ENCODE measurements at regions not wholly inside any gene's neighbourhood (a gene's known extent, or its start where the extent isn't known, plus 50 kb on each side); places are given as distances from the start of the nearest gene placed in this dataset.

DNA sequence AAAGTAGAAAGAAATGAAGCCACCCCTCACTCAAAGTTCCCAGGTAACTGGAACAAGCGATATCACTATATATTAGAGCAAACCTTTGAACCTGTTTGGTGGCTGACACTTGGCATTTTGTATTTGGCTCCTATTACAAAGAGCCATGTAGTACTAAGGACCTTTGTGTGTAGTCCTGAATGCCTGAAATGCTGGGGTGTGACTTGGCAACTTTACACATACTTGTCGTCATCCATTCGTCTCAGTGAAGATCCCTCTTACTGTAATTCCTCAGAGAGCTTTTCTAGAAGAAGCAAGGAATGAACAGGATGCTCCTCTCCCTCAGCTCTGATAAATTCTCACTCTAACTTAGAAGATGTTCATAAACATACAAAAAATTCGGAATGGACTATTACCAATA is 216.1 kb upstream of the CDIN1 start:
- H3K27ac ChIP-seq: no peak overlapping the region
- TF ChIP-seq, protein P1, sequence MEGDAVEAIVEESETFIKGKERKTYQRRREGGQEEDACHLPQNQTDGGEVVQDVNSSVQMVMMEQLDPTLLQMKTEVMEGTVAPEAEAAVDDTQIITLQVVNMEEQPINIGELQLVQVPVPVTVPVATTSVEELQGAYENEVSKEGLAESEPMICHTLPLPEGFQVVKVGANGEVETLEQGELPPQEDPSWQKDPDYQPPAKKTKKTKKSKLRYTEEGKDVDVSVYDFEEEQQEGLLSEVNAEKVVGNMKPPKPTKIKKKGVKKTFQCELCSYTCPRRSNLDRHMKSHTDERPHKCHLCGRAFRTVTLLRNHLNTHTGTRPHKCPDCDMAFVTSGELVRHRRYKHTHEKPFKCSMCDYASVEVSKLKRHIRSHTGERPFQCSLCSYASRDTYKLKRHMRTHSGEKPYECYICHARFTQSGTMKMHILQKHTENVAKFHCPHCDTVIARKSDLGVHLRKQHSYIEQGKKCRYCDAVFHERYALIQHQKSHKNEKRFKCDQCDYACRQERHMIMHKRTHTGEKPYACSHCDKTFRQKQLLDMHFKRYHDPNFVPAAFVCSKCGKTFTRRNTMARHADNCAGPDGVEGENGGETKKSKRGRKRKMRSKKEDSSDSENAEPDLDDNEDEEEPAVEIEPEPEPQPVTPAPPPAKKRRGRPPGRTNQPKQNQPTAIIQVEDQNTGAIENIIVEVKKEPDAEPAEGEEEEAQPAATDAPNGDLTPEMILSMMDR (conservative IDR thresholded peaks at IDR 0.05): no peak

GRCh38 chr15:36364377-36364776 is 215.0 kb upstream of the CDIN1 start:
- H3K27ac ChIP-seq: no peak overlapping the region
- TF ChIP-seq, protein P1 (conservative IDR thresholded peaks at IDR 0.05): no peak

DNA sequence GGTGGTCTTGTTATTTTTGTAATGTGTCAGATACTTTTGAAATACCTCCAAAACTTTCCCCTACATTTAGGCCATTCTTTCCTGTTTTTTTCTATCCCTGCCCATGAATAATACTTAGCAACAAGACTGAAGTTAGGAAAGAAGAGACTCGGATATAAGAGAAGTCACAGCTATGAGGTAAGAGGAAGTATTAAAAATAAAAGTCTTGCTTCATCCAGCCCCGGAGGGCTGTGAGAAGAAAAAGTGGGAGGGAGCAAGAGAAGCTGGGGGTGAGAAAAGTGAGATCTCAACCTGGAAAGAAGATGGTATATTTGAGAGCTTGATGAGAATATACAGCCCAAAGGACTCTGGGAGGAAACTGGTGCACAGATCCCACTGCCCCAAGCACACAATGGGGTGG is 213.5 kb upstream of the CDIN1 start:
- no peak overlapping the region for H3K27ac ChIP-seq
- TF ChIP-seq, protein P1 (conservative IDR thresholded peaks at IDR 0.05): no peak

DNA sequence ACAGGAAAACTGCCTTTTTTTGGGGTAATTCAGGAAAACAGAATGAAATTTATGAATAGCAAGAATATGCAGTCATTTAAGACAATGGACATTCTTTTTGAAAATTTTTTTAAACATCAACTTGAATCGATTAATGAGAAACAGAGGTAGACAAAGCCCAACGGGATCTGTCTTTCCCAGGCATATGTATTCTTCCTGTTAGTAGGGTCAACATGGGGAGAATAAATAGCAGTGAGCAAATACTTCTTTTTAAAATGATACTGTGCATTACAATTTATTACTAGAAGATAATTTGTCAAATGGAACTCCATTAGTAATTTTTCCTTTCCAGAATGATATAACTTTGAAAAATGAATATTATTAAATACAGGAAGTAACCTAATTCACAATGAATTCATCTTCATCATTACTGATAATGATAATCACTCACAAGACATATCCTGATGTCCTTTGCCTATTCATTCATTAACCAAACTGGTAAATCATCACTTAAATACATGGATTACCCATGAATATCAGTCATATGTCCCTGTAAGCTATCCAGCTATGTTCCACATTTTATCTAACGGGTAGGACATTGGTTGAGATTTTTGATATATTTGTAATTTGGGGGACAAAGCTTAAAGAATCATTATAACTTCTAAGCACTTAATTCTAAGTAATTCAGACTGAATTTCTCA is 209.2 kb upstream of the CDIN1 start:
- H3K27ac ChIP-seq: no peak overlapping the region
- TF ChIP-seq, protein P1 (conservative IDR thresholded peaks at IDR 0.05): no peak

GRCh38 chr15:36370731-36371112 is 208.7 kb upstream of the CDIN1 start:
- TF ChIP-seq, protein P1 (conservative IDR thresholded peaks at IDR 0.05): no peak
- no peak overlapping the region for H3K27ac ChIP-seq

GRCh38 chr15:36371509-36371908 is 207.9 kb upstream of the CDIN1 start:
- TF ChIP-seq, protein P1 (conservative IDR thresholded peaks at IDR 0.05): no peak
- no peak overlapping the region for H3K27ac ChIP-seq

- TF ChIP-seq, protein P1 (conservative IDR thresholded peaks at IDR 0.05): no peak
- no peak overlapping the region for H3K27ac ChIP-seq
Observed at GRCh38 chr15:36372968-36373367, 206.5 kb upstream of the CDIN1 start.
